Lower leg skin (tissue), 4 donors: ENCODE measurements at regions not wholly inside any gene's neighbourhood (a gene's known extent, or its start where the extent isn't known, plus 50 kb on each side); places are given as distances from the start of the nearest gene placed in this dataset.
"Not testable (repeated sequence)": the region's sequence is repeated elsewhere in the genome, so short reads cannot be mapped to it uniquely, and the experiment has no call there.

Experiments
- DNase-seq, 2 donors: peaks; one replicate each; pipeline ENCODE4 v3.0.0-alpha.2; 2019; ENCODE audit warnings: low spot score in 2 of 2
- H3K4me3 ChIP-seq: fragments of 200-600 bp; sonication (generic); 2 replicates; pipeline ENCODE4 v1.5.1; 2017; ENCODE audit warnings: mild to moderate bottlenecking, low read depth; ENCODE audit not compliant: poor library complexity, severe bottlenecking
- POLR2A ChIP-seq, 2 donors: fragments of 450-650 bp; IDR thresholded peaks; one replicate each; pipeline ENCODE4 v1.6.1; 2016 to 2017; ENCODE audit warnings: antibody characterized with exemption in 2 of 2, mild to moderate bottlenecking in 1 of 2, moderate library complexity in 1 of 2
- WGBS, 2 donors: methylation state at CpG; one replicate each; pipeline ENCODE4 v1.1.5; 2018; 5-methylcytosine and 5-hydroxymethylcytosine counted together
- intact Hi-C: fragments of 100-400 bp; cut with DNase I; formaldehyde crosslinking; loops from one replicate; pipeline ENCODE4 v1.15.0; 2023; ENCODE audit warnings: low total_unique reads
- TF ChIP-seq, protein P1 (sequence below), 3 donors: fragments of 450-650 bp; IDR thresholded peaks; one replicate each; pipeline ENCODE4 v1.5.1; 2016; ENCODE audit warnings: antibody characterized with exemption in 3 of 3, mild to moderate bottlenecking in 3 of 3, moderate library complexity in 2 of 3

DNA sequence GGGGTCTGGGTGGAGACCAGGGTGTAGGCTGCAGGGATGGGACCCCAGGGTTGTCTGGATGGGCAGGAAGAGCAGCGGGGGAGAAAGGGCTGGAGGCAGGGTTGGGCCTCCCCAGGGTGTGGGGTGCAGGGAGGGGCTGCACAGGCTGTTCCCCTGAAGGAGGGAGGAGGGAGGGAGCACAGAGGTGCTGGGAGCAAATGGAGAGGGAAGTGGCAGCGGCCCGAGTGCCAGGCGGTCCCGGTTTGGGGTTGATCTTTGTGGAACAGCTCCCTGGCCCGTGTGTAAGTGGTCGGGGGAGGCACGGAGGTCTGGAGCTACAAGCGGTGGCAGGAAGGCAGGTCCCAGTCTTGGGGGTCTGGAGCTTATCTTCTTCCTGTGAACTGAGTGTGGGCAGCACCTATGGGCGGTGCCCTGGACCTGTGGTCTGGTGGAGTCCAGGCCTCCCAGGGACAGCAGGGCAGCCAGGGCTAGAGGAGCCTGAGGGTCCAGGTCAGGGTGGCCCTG is 391.6 kb downstream of the TMEM121 start:
- 78% methylated on average over 9 to 10 of the region's 10 CpGs for WGBS, 2 donors
- DNase-seq, result no peak
- intact Hi-C loops, result no loop called here
- no peak overlapping the region for H3K4me3 ChIP-seq
- no peak for TF ChIP-seq POLR2A (IDR thresholded peaks at IDR 0.05)
- TF ChIP-seq, protein P1, sequence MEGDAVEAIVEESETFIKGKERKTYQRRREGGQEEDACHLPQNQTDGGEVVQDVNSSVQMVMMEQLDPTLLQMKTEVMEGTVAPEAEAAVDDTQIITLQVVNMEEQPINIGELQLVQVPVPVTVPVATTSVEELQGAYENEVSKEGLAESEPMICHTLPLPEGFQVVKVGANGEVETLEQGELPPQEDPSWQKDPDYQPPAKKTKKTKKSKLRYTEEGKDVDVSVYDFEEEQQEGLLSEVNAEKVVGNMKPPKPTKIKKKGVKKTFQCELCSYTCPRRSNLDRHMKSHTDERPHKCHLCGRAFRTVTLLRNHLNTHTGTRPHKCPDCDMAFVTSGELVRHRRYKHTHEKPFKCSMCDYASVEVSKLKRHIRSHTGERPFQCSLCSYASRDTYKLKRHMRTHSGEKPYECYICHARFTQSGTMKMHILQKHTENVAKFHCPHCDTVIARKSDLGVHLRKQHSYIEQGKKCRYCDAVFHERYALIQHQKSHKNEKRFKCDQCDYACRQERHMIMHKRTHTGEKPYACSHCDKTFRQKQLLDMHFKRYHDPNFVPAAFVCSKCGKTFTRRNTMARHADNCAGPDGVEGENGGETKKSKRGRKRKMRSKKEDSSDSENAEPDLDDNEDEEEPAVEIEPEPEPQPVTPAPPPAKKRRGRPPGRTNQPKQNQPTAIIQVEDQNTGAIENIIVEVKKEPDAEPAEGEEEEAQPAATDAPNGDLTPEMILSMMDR (IDR thresholded peaks at IDR 0.05), result no peak

DNA sequence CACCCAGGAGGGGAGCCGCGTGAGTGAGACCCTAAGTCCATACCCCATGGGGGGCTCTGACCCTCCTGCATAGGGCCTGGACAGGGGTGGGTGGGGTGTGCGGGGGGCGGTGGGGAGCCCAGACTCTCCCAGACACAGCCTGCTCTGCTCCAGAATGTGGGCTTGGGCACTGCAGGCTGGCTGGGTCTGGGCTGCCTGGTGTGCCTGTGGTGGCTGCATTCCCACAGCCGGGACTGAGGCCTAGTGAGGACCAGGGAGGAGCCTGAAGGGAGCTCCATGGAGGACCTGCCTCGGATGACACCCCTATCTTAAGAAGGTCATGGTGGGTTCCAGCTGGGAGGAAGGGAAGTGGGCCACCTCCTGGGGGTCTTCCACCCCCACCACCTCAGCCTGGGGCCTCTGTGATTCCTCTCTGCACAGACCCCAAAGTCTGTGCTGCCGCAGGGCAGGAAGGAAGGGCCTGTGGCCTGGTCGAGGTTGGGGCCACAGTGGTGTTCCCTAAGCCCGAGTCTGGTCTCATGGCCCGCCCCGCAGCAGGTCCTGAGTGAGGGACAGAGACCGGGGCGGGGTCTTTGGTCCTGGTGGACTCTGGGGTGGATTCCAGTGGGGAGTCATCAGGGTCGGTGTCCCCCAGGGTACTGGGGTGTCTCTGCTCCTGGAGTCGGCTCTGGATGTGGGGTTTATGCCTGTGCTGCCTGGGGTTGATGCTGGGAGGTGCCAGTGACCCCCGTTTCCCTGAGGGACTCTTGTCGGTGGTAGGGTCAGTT is 392.3 kb downstream of the TMEM121 start:
- intact Hi-C loops, result no loop called here
- no peak overlapping the region for H3K4me3 ChIP-seq
- TF ChIP-seq, protein P1 (IDR thresholded peaks at IDR 0.05), result no peak
- no peak for TF ChIP-seq POLR2A (IDR thresholded peaks at IDR 0.05)
- DNase-seq, result no peak
- 83 to 84% methylated on average over 8 to 12 of the region's 17 CpGs for WGBS, 2 donors

DNA sequence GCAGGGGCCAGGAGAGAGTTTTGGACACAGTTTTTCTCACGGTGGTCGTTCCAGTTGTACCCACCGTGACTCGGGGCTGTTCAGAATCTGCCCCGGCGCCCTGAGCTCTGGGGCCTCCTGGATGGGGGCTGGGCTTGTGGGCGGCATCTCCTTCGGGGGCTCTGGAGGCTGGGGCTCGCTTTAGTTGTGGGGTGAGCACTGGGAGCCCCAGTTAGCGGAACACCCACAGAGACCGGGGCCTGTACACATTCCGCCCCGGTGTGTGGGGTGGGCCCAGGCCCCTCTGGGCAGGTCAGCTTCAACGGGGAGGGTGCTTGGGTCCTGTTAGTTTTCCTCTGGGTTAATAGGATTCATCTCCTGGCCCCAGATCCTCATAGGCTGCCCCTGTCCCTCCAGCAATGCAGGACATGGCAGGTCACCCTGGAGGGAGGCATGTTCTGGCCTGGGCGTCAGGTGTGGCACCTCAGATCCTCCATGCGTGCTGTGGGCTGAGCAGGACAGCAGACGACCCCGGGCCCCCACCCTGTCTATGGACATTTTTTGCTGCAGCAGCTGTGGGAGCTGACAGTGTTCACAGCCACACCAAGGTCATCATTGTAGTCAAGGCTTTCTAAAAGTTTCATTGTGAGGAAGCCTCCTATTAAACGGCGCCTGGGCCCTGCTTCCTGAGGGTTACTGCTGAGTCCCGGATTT is 393.2 kb downstream of the TMEM121 start:
- intact Hi-C loops, result no loop called here
- WGBS, 2 donors, result 92 to 94% methylated on average over 18 to 19 of the region's 21 CpGs
- DNase-seq, result no peak
- TF ChIP-seq, protein P1 (IDR thresholded peaks at IDR 0.05), result no peak
- TF ChIP-seq POLR2A (IDR thresholded peaks at IDR 0.05), result no peak
- H3K4me3 ChIP-seq, result no peak overlapping the region

DNA sequence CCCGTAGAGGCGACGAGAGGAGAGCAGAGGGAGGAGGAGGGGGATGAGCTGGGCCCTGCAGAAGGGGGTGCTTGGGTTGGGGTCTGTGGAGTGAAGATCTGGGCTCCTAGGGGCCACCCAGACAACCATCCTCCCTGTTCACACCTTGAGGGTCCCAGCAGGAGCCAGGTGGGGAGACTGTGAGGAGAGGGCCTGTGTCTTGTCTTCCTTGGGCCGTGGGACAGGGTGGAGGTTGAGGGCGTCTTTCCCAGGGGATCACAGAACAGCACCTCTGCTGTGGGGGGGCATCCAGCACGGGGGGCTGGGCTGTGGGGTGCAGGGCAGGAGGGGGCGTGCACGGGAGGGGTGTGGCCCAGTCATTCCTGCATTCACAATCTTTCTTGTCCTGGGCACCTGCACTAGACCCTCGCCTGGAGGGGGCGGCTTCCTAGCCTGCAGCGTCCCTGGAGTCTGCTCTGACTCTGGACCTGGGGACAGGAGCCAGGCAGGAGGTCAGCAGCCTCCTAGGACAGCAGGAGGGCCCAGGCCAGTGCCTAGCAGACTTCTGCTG is 393.8 kb downstream of the TMEM121 start:
- H3K4me3 ChIP-seq, intact Hi-C loops, DNase-seq: not testable (repeated sequence)
- WGBS, 2 donors, result 89 to 92% methylated on average over 5 to 7 of the region's 11 CpGs

DNA sequence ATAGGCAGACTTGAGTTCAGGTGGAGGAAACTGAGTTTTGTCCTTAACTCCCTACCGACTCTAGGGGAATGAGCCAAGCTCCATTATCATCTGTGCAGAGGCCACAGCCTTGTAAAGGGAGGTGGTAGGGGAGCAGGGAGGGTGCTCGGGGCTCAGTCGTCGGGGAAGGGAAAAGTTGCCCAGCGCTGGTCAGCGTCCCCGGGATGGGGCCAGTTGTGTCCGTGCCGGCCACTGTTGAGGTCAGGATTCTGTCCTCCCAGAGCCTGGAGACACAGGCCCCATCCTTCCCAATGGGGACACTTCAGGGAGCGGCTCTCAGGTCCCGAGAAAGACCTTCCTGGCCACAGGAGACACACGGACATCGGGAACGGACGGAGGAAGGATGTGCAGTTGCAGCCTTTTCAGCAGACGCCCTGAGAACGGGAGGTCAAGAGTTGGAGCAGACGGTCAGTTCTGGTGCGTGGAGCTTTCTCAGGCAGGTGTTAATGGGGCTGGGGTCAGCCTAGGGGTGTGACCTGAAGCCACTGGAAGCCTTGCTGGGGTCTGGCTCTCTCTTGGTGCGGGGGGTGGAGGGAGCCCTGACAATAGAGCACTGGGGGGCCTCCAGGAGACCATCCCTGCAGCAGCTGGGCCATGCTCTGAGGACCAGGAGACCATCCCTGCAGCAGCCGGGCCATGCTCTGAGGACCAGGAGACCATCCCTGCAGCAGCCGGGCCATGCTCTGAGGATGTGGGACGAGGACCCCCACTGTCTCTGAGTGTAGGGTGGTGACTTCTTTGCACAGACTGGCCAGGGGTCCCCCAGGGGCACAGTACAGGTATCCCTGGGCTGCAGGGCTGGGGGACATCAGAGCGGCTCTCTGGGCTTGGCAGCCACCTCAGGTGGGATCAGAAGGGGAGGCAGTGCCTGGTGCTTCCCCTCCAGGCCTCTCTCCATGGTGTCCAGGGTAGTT is 394.7 kb downstream of the TMEM121 start:
- not testable (repeated sequence) for H3K4me3 ChIP-seq

DNA sequence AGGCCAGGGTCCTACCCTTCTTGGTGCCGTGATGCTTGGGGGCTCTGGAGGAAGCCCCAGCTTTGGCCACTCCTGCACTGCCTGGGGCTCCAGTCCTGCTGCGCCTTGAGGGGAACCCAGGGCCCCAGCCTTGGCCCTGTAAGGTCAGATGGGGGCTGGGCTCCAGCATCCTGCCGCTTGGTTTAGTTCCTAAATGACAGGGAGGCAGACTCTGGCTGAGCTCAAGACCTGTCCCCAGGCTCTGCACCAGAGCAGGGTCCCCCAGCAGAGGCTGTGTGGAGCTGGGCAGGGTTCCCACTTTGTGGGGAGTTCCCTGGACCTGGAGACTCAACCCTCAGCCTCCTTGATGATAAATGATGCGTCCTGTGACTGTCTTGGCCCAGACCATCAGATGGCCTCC is 395.4 kb downstream of the TMEM121 start:
- 50 to 83% methylated on average over 2 to 4 of the region's 4 CpGs for WGBS, 2 donors
- DNase-seq, H3K4me3 ChIP-seq, intact Hi-C loops: not testable (repeated sequence)

More for the DNA sequence above, 394.7 kb downstream of the TMEM121 start:
- DNase-seq, intact Hi-C loops: not testable (repeated sequence)
- WGBS, 2 donors, result 92 to 93% methylated on average over 21 of the region's 24 CpGs

DNA sequence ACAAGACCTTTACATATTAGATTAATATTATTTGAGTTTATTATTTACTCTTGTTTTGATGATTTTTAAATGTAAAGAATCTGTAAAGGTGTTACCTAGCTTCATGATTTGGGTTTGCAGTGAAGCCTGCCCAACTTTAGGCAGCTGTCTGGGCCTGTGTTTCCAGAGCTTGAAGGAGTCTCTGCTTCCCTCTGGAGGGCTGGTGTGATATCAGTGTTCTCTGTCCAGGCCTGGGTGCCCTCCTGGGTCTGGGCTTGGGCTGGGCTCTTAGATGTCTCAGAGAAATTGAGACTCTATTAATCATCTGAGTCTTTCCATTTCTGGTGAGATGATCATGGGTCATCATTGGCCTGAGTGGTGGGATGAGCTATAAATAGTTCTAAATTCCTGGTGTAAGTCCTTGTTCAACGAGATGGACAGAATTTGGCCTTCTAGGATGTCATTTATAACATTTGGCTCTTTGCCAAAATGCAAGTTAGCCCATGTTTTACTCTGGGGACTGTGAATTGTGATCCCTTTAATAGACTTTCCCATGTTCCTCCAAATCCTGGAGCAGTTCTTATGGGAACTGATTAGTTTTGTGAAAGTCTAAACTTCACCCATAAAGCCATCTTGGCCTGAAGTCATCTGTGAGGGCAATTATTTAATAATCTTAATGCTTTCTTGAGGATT is 397.3 kb downstream of the TMEM121 start:
- intact Hi-C loops, H3K4me3 ChIP-seq, DNase-seq: not testable (repeated sequence)
- WGBS, 2 donors, result 13 to 25% methylated on average over 1 of the region's 1 CpG
